Vagina (tissue), 2 donors: ENCODE measurements at regions not wholly inside any gene's neighbourhood (a gene's known extent, or its start where the extent isn't known, plus 50 kb on each side); places are given as distances from the start of the nearest gene placed in this dataset.

Experiments
- DNase-seq, 2 donors: peaks; one replicate each; pipeline ENCODE4 v3.0.0-alpha.2; 2017; ENCODE audit errors: extremely low spot score in 2 of 2
- H3K27ac ChIP-seq: fragments of 200-600 bp; sonication (generic); one replicate; pipeline ENCODE4 v1.5.1; 2019
- H3K27me3 ChIP-seq: fragments of 200-600 bp; sonication (generic); one replicate; pipeline ENCODE4 v1.5.1; 2019
- H3K36me3 ChIP-seq, 2 donors: fragments of 200-600 bp; sonication (generic); one replicate each; pipeline ENCODE4 v1.5.1; 2017 to 2019
- H3K4me1 ChIP-seq: fragments of 200-600 bp; sonication (generic); one replicate; pipeline ENCODE4 v1.5.1; 2019
- H3K4me3 ChIP-seq, 2 donors: fragments of 200-600 bp; sonication (generic); 1 replicate in 1 of 2; 2 replicates in 1 of 2; pipeline ENCODE4 v1.5.1; 2016 to 2019
- H3K9me3 ChIP-seq: fragments of 200-600 bp; sonication (generic); one replicate; pipeline ENCODE4 v1.5.1; 2019
- POLR2A ChIP-seq, 2 donors: fragments of 450-650 bp; IDR thresholded peaks; one replicate each; pipeline ENCODE4 v1.6.1; 2017; ENCODE audit warnings: antibody characterized with exemption in 2 of 2, mild to moderate bottlenecking in 2 of 2, moderate library complexity in 2 of 2
- POLR2AphosphoS5 ChIP-seq, 2 donors: sonication (generic); formaldehyde crosslinking; IDR thresholded peaks; one replicate each; pipeline ENCODE4 v1.9.0; 2017; ENCODE audit warnings: antibody characterized with exemption in 2 of 2, mild to moderate bottlenecking in 2 of 2, low read depth in 1 of 2; ENCODE audit not compliant: insufficient read depth in 1 of 2
- intact Hi-C: fragments of 100-400 bp; cut with DNase I; formaldehyde crosslinking; loops from one replicate; pipeline ENCODE4 v1.15.1; 2023
- TF ChIP-seq, protein P1 (sequence below), 3 experiments: fragments of 450-650 bp in 2 of 3; fragments of 200-600 bp in 1 of 3; sonication (generic) in 1 of 3; IDR thresholded peaks; one replicate each; pipeline ENCODE4 v1.5.1; 2017 to 2019; ENCODE audit warnings: antibody characterized with exemption in 3 of 3, mild to moderate bottlenecking in 2 of 3, moderate library complexity in 2 of 3

GRCh38 chr21:17189963-17190362 is 322.9 kb upstream of the CXADR start:
- intact Hi-C loops: no loop called here
- Histone ChIP-seq H3K4me3 (no peak overlapping the region), H3K4me1 (no peaks in the 10 kb centered on the region), H3K36me3 (no peaks in the 10 kb centered on the region), H3K27me3 (no peaks in the 10 kb centered on the region), H3K9me3 (no peaks in the 10 kb centered on the region), H3K27ac (no peak overlapping the region)
- TF ChIP-seq, protein P1, sequence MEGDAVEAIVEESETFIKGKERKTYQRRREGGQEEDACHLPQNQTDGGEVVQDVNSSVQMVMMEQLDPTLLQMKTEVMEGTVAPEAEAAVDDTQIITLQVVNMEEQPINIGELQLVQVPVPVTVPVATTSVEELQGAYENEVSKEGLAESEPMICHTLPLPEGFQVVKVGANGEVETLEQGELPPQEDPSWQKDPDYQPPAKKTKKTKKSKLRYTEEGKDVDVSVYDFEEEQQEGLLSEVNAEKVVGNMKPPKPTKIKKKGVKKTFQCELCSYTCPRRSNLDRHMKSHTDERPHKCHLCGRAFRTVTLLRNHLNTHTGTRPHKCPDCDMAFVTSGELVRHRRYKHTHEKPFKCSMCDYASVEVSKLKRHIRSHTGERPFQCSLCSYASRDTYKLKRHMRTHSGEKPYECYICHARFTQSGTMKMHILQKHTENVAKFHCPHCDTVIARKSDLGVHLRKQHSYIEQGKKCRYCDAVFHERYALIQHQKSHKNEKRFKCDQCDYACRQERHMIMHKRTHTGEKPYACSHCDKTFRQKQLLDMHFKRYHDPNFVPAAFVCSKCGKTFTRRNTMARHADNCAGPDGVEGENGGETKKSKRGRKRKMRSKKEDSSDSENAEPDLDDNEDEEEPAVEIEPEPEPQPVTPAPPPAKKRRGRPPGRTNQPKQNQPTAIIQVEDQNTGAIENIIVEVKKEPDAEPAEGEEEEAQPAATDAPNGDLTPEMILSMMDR (IDR thresholded peaks at IDR 0.05): no peak
- TF ChIP-seq POLR2AphosphoS5 (IDR thresholded peaks at IDR 0.05; ENCODE audit: insufficient read depth in 1 of 2, low read depth in 1 of 2): no peak
- no peak for TF ChIP-seq POLR2A (IDR thresholded peaks at IDR 0.05)
- no peak for DNase-seq

DNA sequence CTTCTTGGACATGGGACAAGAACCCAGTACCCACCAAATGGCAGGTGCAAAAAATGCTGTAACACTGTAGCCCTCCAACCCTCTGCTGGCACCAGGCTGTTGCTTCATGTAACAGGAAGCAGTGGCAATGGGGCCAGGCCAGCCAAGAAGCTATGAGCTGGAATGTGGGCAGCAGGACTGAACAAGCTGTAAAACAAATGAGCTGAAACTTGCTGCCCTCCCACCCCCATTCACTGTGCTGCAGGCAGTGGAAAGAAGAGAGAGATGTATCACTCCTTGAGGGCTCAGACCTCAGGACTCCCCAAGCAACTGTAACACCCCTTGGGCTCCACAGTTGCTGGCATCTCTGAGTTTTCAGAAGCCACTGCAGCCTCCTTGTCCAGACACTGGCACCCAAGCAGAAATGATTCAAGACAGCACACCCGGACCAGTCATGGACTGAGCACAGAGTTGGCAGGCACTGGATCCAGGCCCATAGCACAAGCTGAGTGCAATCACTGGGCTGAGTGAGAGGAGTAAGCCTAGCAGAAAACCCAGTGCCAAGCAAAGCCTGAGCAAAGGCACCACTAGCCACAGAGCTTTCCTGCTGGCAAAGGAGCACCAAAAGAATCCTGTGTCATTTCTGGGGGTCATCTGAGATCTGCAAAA is 321.4 kb upstream of the CXADR start:
- Histone ChIP-seq H3K27me3 (no peaks in the 10 kb centered on the region), H3K4me1 (no peaks in the 10 kb centered on the region), H3K27ac (no peak overlapping the region), H3K36me3 (no peaks in the 10 kb centered on the region), H3K4me3 (no peak overlapping the region), H3K9me3 (no peaks in the 10 kb centered on the region)
- TF ChIP-seq POLR2AphosphoS5 (IDR thresholded peaks at IDR 0.05; ENCODE audit: insufficient read depth in 1 of 2, low read depth in 1 of 2) (no peak), POLR2A (IDR thresholded peaks at IDR 0.05) (no peak)
- TF ChIP-seq, protein P1 (IDR thresholded peaks at IDR 0.05): no peak
- no peak for DNase-seq
- intact Hi-C loops: no loop called here

GRCh38 chr21:17195351-17195750 is 317.5 kb upstream of the CXADR start:
- Histone ChIP-seq H3K9me3 (no peaks in the 10 kb centered on the region), H3K4me1 (peaks cover 13% of the 10 kb centered on the region), H3K4me3 (no peak overlapping the region), H3K27ac (no peak overlapping the region), H3K27me3 (no peaks in the 10 kb centered on the region), H3K36me3 (no peaks in the 10 kb centered on the region)
- no peak for DNase-seq
- intact Hi-C loops: no loop called here
- TF ChIP-seq, protein P1 (IDR thresholded peaks at IDR 0.05): no peak
- TF ChIP-seq POLR2AphosphoS5 (IDR thresholded peaks at IDR 0.05; ENCODE audit: insufficient read depth in 1 of 2, low read depth in 1 of 2) (no peak), POLR2A (IDR thresholded peaks at IDR 0.05) (no peak)

DNA sequence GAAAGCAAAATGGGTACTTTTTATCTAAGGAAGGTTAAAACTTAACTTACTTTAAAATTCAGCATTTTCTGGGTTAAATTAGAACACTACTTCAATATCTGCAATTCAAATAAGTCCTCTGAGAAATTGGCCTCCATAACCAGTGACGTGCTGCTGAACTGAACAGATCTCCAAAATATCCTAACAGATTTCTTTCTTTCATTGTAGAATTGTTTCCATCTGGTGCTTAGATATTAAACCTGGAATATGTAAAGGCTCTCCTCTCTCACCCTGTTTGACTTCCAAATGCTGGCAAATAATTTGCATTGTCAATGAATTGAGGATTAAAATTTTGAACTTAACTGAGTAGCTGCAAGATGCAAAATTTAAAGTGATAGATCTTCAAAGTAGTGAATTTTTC is 316.9 kb upstream of the CXADR start:
- no peak overlapping the region for H3K27ac ChIP-seq
- no peak for DNase-seq
- H3K36me3 ChIP-seq: no peaks in the 10 kb centered on the region
- H3K4me1 ChIP-seq: peaks cover 13% of the 10 kb centered on the region
- TF ChIP-seq POLR2AphosphoS5 (IDR thresholded peaks at IDR 0.05; ENCODE audit: insufficient read depth in 1 of 2, low read depth in 1 of 2) (no peak), POLR2A (IDR thresholded peaks at IDR 0.05) (no peak)
- TF ChIP-seq, protein P1 (IDR thresholded peaks at IDR 0.05): no peak
- intact Hi-C loops: no loop called here
- no peaks in the 10 kb centered on the region for H3K9me3 ChIP-seq
- H3K4me3 ChIP-seq: no peak overlapping the region
- no peaks in the 10 kb centered on the region for H3K27me3 ChIP-seq

GRCh38 chr21:17196623-17197022 is 316.2 kb upstream of the CXADR start:
- TF ChIP-seq POLR2A (IDR thresholded peaks at IDR 0.05) (no peak), POLR2AphosphoS5 (IDR thresholded peaks at IDR 0.05; ENCODE audit: insufficient read depth in 1 of 2, low read depth in 1 of 2) (no peak)
- TF ChIP-seq, protein P1 (IDR thresholded peaks at IDR 0.05): no peak
- intact Hi-C loops: no loop called here
- H3K4me1 ChIP-seq: peaks cover 13% of the 10 kb centered on the region
- no peak overlapping the region for H3K27ac ChIP-seq
- no peaks in the 10 kb centered on the region for H3K9me3 ChIP-seq
- no peaks in the 10 kb centered on the region for H3K36me3 ChIP-seq
- no peak overlapping the region for H3K4me3 ChIP-seq
- H3K27me3 ChIP-seq: no peaks in the 10 kb centered on the region
- DNase-seq: no peak
